Fibroblast of peridontal ligament (primary cell): ENCODE measurements at regions not wholly inside any gene's neighbourhood (a gene's known extent, or its start where the extent isn't known, plus 50 kb on each side); places are given as distances from the start of the nearest gene placed in this dataset.
"Not testable (repeated sequence)": the region's sequence is repeated elsewhere in the genome, so short reads cannot be mapped to it uniquely, and the experiment has no call there.

Experiments
- DNase-seq: peaks from one replicate; pipeline ENCODE4 v3.0.0-alpha.2; 2010; ENCODE audit errors: extremely low read depth

DNA sequence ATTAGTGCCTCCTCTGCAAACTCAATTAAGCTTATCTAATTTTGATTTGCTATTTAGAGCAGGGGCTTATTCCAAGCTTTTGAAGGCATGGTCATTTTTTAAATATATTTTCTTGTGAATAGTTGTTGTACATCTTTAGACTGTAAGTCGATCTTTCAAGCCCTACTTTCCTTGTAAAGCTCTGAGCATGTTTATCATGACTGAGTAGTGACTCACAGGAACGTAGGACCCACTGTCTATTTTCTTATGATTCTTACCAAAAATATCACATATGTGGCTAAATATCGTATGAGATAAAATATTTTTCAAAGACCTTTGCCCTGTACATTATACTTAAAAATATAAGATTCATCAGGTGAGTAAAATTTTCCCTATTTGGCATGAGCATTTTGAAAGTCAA is 440.4 kb upstream of the GRIN3A start:
- no peak for DNase-seq

GRCh38 chr9:102174202-102174601 is 435.8 kb upstream of the GRIN3A start:
- DNase-seq = not testable (repeated sequence)

- DNase-seq = no peak
Measured at GRCh38 chr9:102164247-102164646, 425.8 kb upstream of the GRIN3A start.

DNA sequence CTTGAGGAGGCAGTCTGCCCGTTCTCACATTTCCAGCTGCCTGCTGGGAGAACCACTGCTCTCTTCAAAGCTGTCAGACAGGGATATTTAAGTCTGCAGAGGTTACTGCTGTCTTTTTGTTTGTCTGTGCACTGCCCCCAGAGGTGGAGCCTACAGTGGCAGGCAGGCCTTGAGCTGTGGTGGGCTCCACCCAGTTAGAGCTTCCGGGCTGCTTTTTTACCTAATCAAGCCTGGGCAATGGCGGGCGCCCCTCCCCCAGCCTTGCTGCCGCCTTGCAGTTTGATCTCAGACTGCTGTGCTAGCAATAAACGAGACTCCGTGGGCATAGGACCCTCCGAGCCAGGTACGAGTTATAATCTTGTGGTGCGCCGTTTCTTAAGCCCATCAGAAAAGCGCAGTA is 414.6 kb upstream of the GRIN3A start:
- DNase-seq = not testable (repeated sequence)

GRCh38 chr9:102135768-102136167 is 397.3 kb upstream of the GRIN3A start:
- no peak for DNase-seq

DNA sequence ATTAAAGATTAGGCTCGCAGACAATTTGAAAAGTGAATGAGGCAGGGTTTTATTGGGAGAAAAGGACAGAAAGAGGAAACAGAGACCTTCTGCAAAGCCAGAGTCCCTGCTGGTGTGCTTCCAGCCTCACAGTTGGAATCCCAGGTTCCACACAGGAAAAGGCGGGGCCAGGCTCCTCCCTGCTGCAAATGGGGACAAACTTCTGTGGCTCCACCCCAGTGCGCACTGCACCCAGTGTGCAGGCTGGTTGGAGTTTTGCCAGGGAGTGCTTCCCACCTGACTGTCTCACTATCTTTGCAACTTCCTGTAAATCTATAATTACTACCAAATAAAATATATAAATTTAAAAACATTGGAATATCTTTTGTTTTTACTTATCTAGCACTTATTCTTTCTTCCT is 386.0 kb upstream of the GRIN3A start:
- no peak for DNase-seq

- DNase-seq = no peak
Measured at GRCh38 chr9:102114557-102114956, 376.1 kb upstream of the GRIN3A start.

- DNase-seq = no peak
Measured at GRCh38 chr9:102113191-102113590, 374.7 kb upstream of the GRIN3A start.

GRCh38 chr9:102106439-102106838 is 368.0 kb upstream of the GRIN3A start:
- no peak for DNase-seq

- no peak for DNase-seq
Measured at GRCh38 chr9:102101723-102102122, 363.3 kb upstream of the GRIN3A start.

- DNase-seq = no peak
Measured at GRCh38 chr9:102087141-102087540, 348.7 kb upstream of the GRIN3A start.

DNA sequence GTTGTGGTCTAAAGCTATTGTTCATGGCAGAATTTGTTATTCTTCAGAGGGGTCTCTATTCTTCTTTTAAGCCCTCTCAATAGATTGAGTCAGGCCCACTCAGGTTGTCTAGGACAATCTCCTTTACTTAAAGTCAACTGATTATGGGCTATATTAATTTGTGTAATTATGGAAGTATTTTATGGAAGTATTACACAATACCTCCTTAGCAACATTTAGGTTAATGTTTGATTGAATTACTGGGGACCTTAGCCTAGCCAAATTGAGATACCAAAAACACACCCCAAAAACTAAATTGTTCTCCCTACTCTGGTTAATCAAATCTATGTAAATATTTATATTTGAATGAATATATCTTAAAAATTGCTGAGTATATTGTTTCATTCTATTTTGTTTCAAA is 347.1 kb upstream of the GRIN3A start:
- DNase-seq = no peak

GRCh38 chr9:102072059-102072764 is 333.8 kb upstream of the GRIN3A start:
- DNase-seq = no peak

DNA sequence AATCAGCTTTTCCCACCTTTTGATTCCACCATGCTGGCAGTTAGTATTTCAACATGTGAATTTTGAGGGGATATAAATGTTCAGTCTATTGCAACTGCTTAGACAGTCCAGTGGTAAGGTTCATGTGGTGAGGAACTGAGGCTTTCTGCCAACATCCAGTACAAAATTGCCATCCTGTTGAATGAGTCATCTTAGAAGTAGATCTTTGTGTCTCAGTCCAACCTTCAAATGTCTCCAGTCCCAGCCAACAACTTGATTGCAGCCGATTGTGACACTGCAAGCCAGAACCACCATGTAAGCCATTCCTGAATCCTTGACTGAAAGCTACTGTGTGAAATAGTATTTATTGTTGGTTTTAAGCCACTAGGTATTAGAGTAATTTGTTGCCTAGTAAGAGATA is 331.5 kb upstream of the GRIN3A start:
- DNase-seq = no peak

DNA sequence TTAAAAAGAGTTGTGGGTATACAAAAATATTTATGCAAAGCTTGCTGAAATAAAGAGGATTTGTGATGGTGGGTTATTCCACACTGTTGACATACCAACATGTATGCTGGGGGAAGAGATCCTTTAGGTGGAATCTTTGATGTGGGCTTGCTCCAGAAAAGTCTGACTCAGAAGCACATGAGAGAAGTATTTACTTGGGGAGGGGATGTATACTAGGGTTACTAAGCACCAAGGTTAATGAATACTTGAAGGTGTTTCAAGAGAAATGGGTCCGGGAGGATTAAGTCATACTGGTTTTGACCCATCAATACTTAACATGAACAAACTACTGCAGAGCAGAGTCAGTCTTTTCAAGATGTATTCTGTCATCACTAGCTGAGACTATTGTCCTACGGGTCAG is 316.4 kb upstream of the GRIN3A start:
- DNase-seq = no peak

DNA sequence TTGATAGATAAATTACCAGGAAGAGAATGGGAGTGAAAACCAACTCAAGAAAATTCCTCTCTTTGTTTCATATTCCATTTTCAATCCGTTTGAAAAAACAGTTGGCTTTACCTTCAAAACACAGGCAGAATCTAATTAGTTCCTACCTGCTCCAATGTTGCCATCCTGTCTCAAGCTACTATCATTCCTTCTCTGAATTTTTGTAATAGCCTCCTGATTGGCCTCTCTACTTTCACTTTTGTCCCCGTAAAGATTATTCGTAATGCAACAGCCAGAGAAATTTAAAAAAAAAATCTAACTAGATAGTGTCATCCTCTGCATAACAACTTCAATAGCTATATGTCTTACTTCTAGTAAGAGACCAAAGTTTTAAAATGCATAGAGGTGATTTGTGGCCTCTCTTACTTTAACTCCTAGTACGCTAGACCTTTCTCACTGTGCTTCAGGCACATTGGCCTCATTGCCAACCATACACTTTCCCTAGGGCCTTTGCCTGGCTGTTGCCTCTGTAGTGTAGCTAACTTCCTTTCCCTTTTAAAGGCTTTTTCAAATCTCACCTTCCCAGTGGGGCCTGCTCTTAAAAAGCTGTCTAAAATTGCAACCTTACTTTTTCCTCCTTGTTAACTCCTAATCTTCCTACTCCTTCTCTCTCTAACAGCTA is 311.3 kb upstream of the GRIN3A start:
- DNase-seq = no peak

- DNase-seq = no peak
Measured at GRCh38 chr9:102047549-102047948, 309.1 kb upstream of the GRIN3A start.

DNA sequence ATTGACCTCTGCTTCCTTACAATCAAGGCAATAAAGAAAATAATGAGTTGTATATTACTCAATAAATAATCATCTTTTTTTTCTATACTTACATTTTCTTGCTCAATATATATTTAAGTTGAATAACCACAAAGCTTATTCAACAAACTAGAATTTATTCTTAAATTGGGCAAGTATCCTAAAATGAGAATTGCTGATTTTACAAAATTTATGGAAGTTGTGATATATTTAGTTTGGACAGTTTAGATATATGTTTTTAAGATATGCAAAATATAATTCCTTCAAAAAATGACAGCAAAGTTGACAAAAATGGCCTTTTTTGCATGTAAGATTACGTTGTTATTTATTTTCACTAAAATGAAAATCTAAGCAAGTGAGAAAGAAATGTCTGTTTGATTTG is 305.7 kb upstream of the GRIN3A start:
- no peak for DNase-seq

DNA sequence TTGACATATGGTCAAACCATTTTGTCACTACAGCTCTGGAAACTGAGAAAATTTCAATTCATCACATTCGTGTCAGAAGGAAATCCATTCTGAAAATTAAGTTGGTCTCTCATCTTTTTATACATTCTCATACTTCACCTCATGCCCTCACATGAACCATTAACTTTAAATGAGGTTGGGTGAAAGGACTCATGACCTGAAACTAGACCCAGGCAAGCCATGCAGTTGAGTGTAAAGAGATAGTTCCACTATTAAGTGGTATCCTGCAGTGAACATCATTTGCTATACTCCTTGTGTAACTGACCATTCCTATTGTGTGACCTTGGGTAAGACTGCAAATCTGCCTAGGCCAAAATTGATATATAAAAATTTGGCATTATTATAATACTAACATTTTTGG is 299.6 kb upstream of the GRIN3A start:
- DNase-seq = no peak

DNA sequence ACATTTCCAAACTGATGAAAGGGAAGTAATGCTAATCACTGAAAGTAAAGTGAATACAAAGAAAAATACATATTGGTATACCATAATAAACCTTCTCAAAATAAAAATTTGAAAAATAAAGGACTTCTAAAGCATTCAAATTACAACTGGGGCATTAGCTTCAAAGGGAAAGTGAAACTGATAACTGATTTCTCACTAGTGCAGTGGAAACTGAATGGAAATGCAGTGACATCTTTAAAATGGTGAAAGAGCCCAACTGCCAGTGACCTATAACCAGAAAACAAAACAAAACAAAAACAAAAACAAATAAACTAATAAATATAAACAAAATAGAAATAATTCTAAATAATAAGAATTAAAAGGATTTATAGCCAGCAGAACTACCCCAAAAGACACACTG is 297.5 kb upstream of the GRIN3A start:
- DNase-seq = no peak

DNA sequence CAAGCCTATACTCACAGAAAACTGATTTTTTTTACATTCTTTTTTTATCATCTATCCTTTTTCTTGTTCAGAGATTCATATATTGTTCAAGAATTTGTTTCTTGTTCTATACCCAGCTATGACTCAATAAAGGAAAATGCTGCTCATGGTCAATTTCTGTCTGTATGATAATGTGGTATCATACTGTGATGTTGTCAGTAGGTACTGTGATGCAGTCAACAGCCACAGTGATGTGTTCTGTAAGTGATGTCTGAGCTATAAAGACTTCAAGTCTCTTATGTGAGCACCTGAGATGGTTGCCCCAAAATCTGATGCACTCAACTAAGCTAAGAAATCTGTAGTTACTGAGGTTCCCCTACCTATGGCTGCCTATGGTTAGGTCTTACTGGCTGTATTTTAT is 294.2 kb upstream of the GRIN3A start:
- DNase-seq = no peak

GRCh38 chr9:102000956-102001355 is 262.5 kb upstream of the GRIN3A start:
- no peak for DNase-seq

- no peak for DNase-seq
Measured at GRCh38 chr9:101999441-101999840, 261.0 kb upstream of the GRIN3A start.

DNA sequence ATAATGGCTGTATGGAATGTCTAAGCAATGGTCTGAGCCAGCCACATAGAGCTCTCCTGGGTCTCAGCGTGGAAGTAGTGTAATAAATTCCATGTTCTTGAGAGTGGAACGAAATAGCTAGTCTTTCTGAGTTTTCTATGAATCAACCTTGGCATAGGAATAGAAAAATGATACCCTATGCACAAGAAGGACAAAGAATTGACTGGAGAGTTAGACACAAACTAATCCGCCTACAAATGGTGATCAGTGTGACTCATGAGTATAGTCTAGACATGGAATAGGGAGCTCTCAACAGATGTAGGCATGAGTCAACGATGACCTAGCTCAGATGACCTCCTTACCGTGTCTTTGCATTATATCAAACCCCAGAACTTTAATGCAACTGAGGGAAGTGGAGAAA is 256.8 kb upstream of the GRIN3A start:
- DNase-seq = no peak
